Keratinocyte (primary cell): ENCODE measurements at regions not wholly inside any gene's neighbourhood (a gene's known extent, or its start where the extent isn't known, plus 50 kb on each side); places are given as distances from the start of the nearest gene placed in this dataset.

Experiments used
- DNase-seq: peaks from one replicate; pipeline ENCODE4 v3.0.0-alpha.2; 2011; ENCODE audit warnings: low read depth, missing footprints, low spot score
- FAIRE-seq: peaks from 2 replicates; lab custom pipeline; 2011; peaks lifted over from hg19 to GRCh38; lab: Jason Lieb, UNC
- H2AFZ ChIP-seq: 2 replicates; pipeline ENCODE4 v1.6.0; 2012; ENCODE audit warnings: low read length, control low read depth, inconsistent platforms; ENCODE audit not compliant: control insufficient read depth
- H3K27ac ChIP-seq: 2 replicates; pipeline ENCODE4 v1.5.1; 2011; ENCODE audit warnings: low read length; ENCODE audit not compliant: control insufficient read depth, insufficient read depth
- H3K27me3 ChIP-seq: 3 replicates; pipeline ENCODE4 v1.6.0; 2011; ENCODE audit warnings: low read length; ENCODE audit not compliant: control insufficient read depth, insufficient read depth; ENCODE audit errors: extremely low read depth
- H3K36me3 ChIP-seq, 2 experiments: 2 replicates in 1 of 2; 3 replicates in 1 of 2; pipeline ENCODE4 v1.5.1; 2011; ENCODE audit warnings: low read length in 2 of 2, mild to moderate bottlenecking in 1 of 2; ENCODE audit not compliant: control insufficient read depth in 2 of 2, insufficient read depth in 2 of 2; ENCODE audit errors: extremely low read depth in 1 of 2
- H3K4me1 ChIP-seq: 3 replicates; pipeline ENCODE4 v1.5.1; 2011; ENCODE audit warnings: low read length; ENCODE audit not compliant: control insufficient read depth, insufficient read depth; ENCODE audit errors: extremely low read depth
- H3K4me2 ChIP-seq: 3 replicates; pipeline ENCODE4 v1.6.0; 2011; ENCODE audit warnings: low read depth, low read length; ENCODE audit not compliant: control insufficient read depth, insufficient read depth; ENCODE audit errors: extremely low read depth
- H3K4me3 ChIP-seq, 3 experiments: fragments of 200-600 bp in 1 of 3; sonication (generic) in 1 of 3; 2 replicates in 2 of 3; 3 replicates in 1 of 3; pipeline ENCODE4 v1.5.1; 2011 to 2016; ENCODE audit warnings: low read length in 3 of 3, mild to moderate bottlenecking in 3 of 3, control low read depth in 2 of 3, inconsistent platforms in 1 of 3, low read depth in 1 of 3, mixed read lengths in 1 of 3, mixed run types in 1 of 3, moderate library complexity in 1 of 3; ENCODE audit not compliant: control insufficient read depth in 2 of 3, insufficient read depth in 2 of 3; ENCODE audit errors: extremely low read depth in 1 of 3
- H3K79me2 ChIP-seq: 2 replicates; pipeline ENCODE4 v1.6.0; 2012; ENCODE audit warnings: low read length; ENCODE audit not compliant: control insufficient read depth, insufficient read depth
- H3K9ac ChIP-seq: 3 replicates; pipeline ENCODE4 v1.6.0; 2011; ENCODE audit warnings: low read length; ENCODE audit not compliant: control insufficient read depth, insufficient read depth; ENCODE audit errors: extremely low read depth
- H3K9me1 ChIP-seq: 3 replicates; pipeline ENCODE4 v1.6.0; 2011; ENCODE audit warnings: low read length; ENCODE audit not compliant: control insufficient read depth, insufficient read depth; ENCODE audit errors: extremely low read depth
- H3K9me3 ChIP-seq: 2 replicates; pipeline ENCODE4 v1.5.1; 2012; ENCODE audit warnings: low read depth, low read length; ENCODE audit not compliant: control insufficient read depth
- H4K20me1 ChIP-seq: 3 replicates; pipeline ENCODE4 v1.6.0; 2011; ENCODE audit warnings: low read length; ENCODE audit not compliant: control insufficient read depth, insufficient read depth; ENCODE audit errors: extremely low read depth
- CTCF ChIP-seq, 3 experiments: IDR thresholded peaks in 1 of 3; conservative IDR thresholded peaks in 1 of 3; optimal IDR thresholded peaks in 1 of 3; 2 replicates in 2 of 3; 3 replicates in 1 of 3; pipeline versions ENCODE3 to v1.5.1; 2011; ENCODE audit warnings: low read length in 3 of 3, mild to moderate bottlenecking in 3 of 3, moderate library complexity in 2 of 3, control low read depth in 1 of 3, inconsistent platforms in 1 of 3; ENCODE audit not compliant: insufficient read depth in 2 of 3; ENCODE audit errors: extremely low read depth in 1 of 3
- EZH2 ChIP-seq: IDR thresholded peaks from one replicate; pipeline ENCODE4 v1.6.1; 2012; ENCODE audit warnings: inconsistent platforms, mild to moderate bottlenecking, low read length, moderate library complexity
- dilution Hi-C: fragments of 300-500 bp; cut with MboI; formaldehyde crosslinking; loops from one replicate; pipeline ENCODE4 v1.7.0; 2020; ENCODE audit warnings: low sequenced_read_pairs; ENCODE audit not compliant: extremely low pct_ligation_motif_present

GRCh38 chr12:91434081-91434480 lies 251.5 kb upstream of the DCN start:
- no peak for FAIRE-seq
- H3K9me3 ChIP-seq: no peaks in the 10 kb centered on the region
- no peak overlapping the region for H3K4me3 ChIP-seq
- no peaks in the 10 kb centered on the region for H3K27me3 ChIP-seq
- no peaks in the 10 kb centered on the region for H3K36me3 ChIP-seq
- no peaks in the 10 kb centered on the region for H3K9me1 ChIP-seq
- H2AFZ ChIP-seq: no peak overlapping the region
- no peaks in the 10 kb centered on the region for H3K79me2 ChIP-seq
- dilution Hi-C loops: no loop called here
- no peak overlapping the region for H3K27ac ChIP-seq
- no peaks in the 10 kb centered on the region for H4K20me1 ChIP-seq
- H3K4me2 ChIP-seq: no peak overlapping the region
- no peak for TF ChIP-seq EZH2
- no peak for TF ChIP-seq CTCF (optimal IDR thresholded peaks at IDR 0.05 in 1 of 3, IDR thresholded peaks at IDR 0.05 in 1 of 3, conservative IDR thresholded peaks at IDR 0.05 in 1 of 3; ENCODE audit: extremely low read depth in 1 of 3, insufficient read depth in 2 of 3, low read length in 3 of 3)
- no peak for DNase-seq
- H3K9ac ChIP-seq: no peak overlapping the region
- no peaks in the 10 kb centered on the region for H3K4me1 ChIP-seq

- H3K4me3 ChIP-seq: no peak overlapping the region
- FAIRE-seq (no peak), DNase-seq (no peak)
- H3K9ac ChIP-seq: no peak overlapping the region
- H3K9me3 ChIP-seq: no peaks in the 10 kb centered on the region
- no peaks in the 10 kb centered on the region for H4K20me1 ChIP-seq
- TF ChIP-seq EZH2: no peak
- TF ChIP-seq CTCF (optimal IDR thresholded peaks at IDR 0.05 in 1 of 3, IDR thresholded peaks at IDR 0.05 in 1 of 3, conservative IDR thresholded peaks at IDR 0.05 in 1 of 3; ENCODE audit: extremely low read depth in 1 of 3, insufficient read depth in 2 of 3, low read length in 3 of 3): no peak
- no peaks in the 10 kb centered on the region for H3K9me1 ChIP-seq
- no peak overlapping the region for H2AFZ ChIP-seq
- dilution Hi-C loops: no loop called here
- H3K36me3 ChIP-seq: no peaks in the 10 kb centered on the region
- no peak overlapping the region for H3K4me2 ChIP-seq
- no peaks in the 10 kb centered on the region for H3K27me3 ChIP-seq
- H3K27ac ChIP-seq: no peak overlapping the region
- H3K79me2 ChIP-seq: no peaks in the 10 kb centered on the region
- H3K4me1 ChIP-seq: no peaks in the 10 kb centered on the region
Measured at GRCh38 chr12:91432755-91433154, 250.1 kb upstream of the DCN start.
